A549 (cell line): ENCODE measurements at regions not wholly inside any gene's neighbourhood (a gene's known extent, or its start where the extent isn't known, plus 50 kb on each side); places are given as distances from the start of the nearest gene placed in this dataset.

ENCODE experiments used
- CEBPB ChIP-seq, 2 experiments: fragments of >200 bp in 1 of 2; sonication (Bioruptor Twin) in 1 of 2; formaldehyde crosslinking in 1 of 2; IDR thresholded peaks; 2 replicates each; pipeline ENCODE4 v1.6.1; 2012 to 2016
- RAD21 ChIP-seq, 2 experiments: fragments of >200 bp in 1 of 2; sonication (Bioruptor Twin) in 1 of 2; formaldehyde crosslinking in 1 of 2; IDR thresholded peaks in 1 of 2; conservative IDR thresholded peaks in 1 of 2; 2 replicates in 1 of 2; 3 replicates in 1 of 2; pipeline ENCODE4 v1.6.1; 2012 to 2018; ENCODE audit warnings: inconsistent platforms in 1 of 2

- TF ChIP-seq RAD21 (conservative IDR thresholded peaks at IDR 0.05 in 1 of 2, IDR thresholded peaks at IDR 0.05 in 1 of 2) (no peak), CEBPB (IDR thresholded peaks at IDR 0.05) (no peak)
These were observed 823.2 kb downstream of the DHX35 start for GRCh38 chr20:39785252-39785917.
